ENCODE measurements at regions not wholly inside any gene's neighbourhood (a gene's known extent, or its start where the extent isn't known, plus 50 kb on each side); places are given as distances from the start of the nearest gene placed in this dataset.

DNA sequence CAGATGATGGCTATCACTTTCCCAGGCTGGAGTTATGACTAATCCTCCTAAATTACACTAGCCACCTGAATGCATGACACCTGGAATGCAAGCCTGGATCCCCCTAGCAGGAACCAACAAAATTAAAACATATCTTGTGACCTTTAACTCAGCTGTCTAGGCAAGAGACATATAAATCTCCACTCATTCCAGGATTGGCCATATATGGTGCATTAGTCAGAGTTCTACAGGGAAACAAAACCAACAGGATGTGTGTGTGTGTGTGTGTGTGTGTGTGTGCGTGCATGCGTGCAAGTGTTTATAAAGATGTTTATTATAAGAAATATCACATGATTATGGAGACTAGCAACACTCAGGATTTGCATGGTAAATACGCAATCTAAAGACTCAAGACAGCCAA, 212.8 kb downstream of the KIF21A start:
- no peaks in the 10 kb centered on the region for H3K79me1 ChIP-seq (replicated peaks; ENCODE audit: low read length, poor library complexity, severe bottlenecking)
- peak; percentile 97 for DNase-seq
- H3K4ac ChIP-seq (ENCODE audit: low read depth in 1 of 2, low read length in 2 of 2) = no peak overlapping the region
- no peak overlapping the region for H3K4me2 ChIP-seq (ENCODE audit: low read length, poor library complexity, severe bottlenecking)
- H3K9me3 ChIP-seq (ENCODE audit: control insufficient read depth, low read length) = peaks cover 6% of the 10 kb centered on the region
- H3K27me3 ChIP-seq (ENCODE audit: control insufficient read depth in 1 of 2, insufficient read depth in 1 of 2, low read length in 2 of 2) = no peaks in the 10 kb centered on the region
- H2AFZ ChIP-seq (ENCODE audit: low read depth, low read length) = no peak overlapping the region
- H3K14ac ChIP-seq (ENCODE audit: low read length in 2 of 2) = no peak overlapping the region
- H3K23ac ChIP-seq (ENCODE audit: low read length in 2 of 2) = no peak overlapping the region
- no peak overlapping the region for H3K4me3 ChIP-seq (ENCODE audit: insufficient read depth in 1 of 2, low read depth in 1 of 2, low read length in 2 of 2)
- WGBS = 40% methylated on average over 1 of the region's 3 CpGs
- no peak overlapping the region for H2BK5ac ChIP-seq (ENCODE audit: low read depth, low read length, poor library complexity, severe bottlenecking)
- H3K27ac ChIP-seq (ENCODE audit: low read length, poor library complexity, severe bottlenecking) = no peak overlapping the region
- no peaks in the 10 kb centered on the region for H3K4me1 ChIP-seq (ENCODE audit: control insufficient read depth, insufficient read depth, low read depth, low read length)
- no peak overlapping the region for H4K91ac ChIP-seq (ENCODE audit: low read length)
- no peak overlapping the region for H2BK12ac ChIP-seq (ENCODE audit: low read length in 2 of 2)
- no peak overlapping the region for H2BK15ac ChIP-seq (ENCODE audit: low read depth, poor library complexity, severe bottlenecking)
- H3K36me3 ChIP-seq (ENCODE audit: control insufficient read depth in 1 of 2, insufficient read depth in 2 of 2, low read depth in 1 of 2, low read length in 2 of 2) = no peaks in the 10 kb centered on the region
- H2BK120ac ChIP-seq (ENCODE audit: low read depth, low read length) = no peak overlapping the region
- H4K8ac ChIP-seq (ENCODE audit: low read length) = no peak overlapping the region
- H3K18ac ChIP-seq (ENCODE audit: low read depth in 1 of 2, low read length in 2 of 2) = no peak overlapping the region
- no peak overlapping the region for H3K9ac ChIP-seq (ENCODE audit: low read length)
- no peak overlapping the region for H2AK5ac ChIP-seq (ENCODE audit: low read length, severe bottlenecking)

DNA sequence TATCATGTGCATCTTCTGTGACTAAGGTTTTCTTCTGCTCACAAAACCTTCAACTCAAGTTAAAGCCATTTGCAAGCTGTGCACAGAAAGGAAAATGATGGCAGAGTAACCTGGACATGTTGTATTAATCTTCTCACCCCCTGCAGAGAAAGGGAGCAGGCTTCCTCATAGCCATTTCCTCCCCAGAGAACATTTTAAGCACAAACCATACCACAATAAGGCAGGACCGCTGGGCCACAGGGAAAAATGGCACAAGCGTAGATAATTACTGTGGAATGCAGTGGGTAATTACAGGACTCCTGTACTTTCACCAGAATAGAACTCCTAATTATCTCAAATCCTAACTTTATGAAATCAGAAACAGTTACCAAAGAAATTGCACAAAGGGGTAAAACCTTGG, 215.7 kb downstream of the KIF21A start:
- WGBS = no CpG with 5 or more reads among the region's 2 CpGs
- Histone ChIP-seq H3K36me3 (ENCODE audit: control insufficient read depth in 1 of 2, insufficient read depth in 2 of 2, low read depth in 1 of 2, low read length in 2 of 2) (no peaks in the 10 kb centered on the region), H2BK120ac (ENCODE audit: low read depth, low read length) (no peak overlapping the region), H3K23ac (ENCODE audit: low read length in 2 of 2) (no peak overlapping the region), H3K4ac (ENCODE audit: low read depth in 1 of 2, low read length in 2 of 2) (no peak overlapping the region), H2BK12ac (ENCODE audit: low read length in 2 of 2) (peak overlapping the region; percentile 63 to 82), H3K27ac (ENCODE audit: low read length, poor library complexity, severe bottlenecking) (no peak overlapping the region), H2AFZ (ENCODE audit: low read depth, low read length) (no peak overlapping the region), H3K9me3 (ENCODE audit: control insufficient read depth, low read length) (peaks cover 17% of the 10 kb centered on the region), H3K4me3 (ENCODE audit: insufficient read depth in 1 of 2, low read depth in 1 of 2, low read length in 2 of 2) (no peak overlapping the region), H3K9ac (ENCODE audit: low read length) (no peak overlapping the region), H4K8ac (ENCODE audit: low read length) (no peak overlapping the region), H3K79me1 (replicated peaks; ENCODE audit: low read length, poor library complexity, severe bottlenecking) (no peaks in the 10 kb centered on the region), H3K18ac (ENCODE audit: low read depth in 1 of 2, low read length in 2 of 2) (no peak overlapping the region), H2AK5ac (ENCODE audit: low read length, severe bottlenecking) (no peak overlapping the region), H2BK5ac (ENCODE audit: low read depth, low read length, poor library complexity, severe bottlenecking) (no peak overlapping the region), H3K14ac (ENCODE audit: low read length in 2 of 2) (no peak overlapping the region), H3K4me2 (ENCODE audit: low read length, poor library complexity, severe bottlenecking) (no peak overlapping the region), H4K91ac (ENCODE audit: low read length) (no peak overlapping the region), H3K27me3 (ENCODE audit: control insufficient read depth in 1 of 2, insufficient read depth in 1 of 2, low read length in 2 of 2) (no peaks in the 10 kb centered on the region), H2BK15ac (ENCODE audit: low read depth, poor library complexity, severe bottlenecking) (no peak overlapping the region), H3K4me1 (ENCODE audit: control insufficient read depth, insufficient read depth, low read depth, low read length) (no peaks in the 10 kb centered on the region)
- DNase-seq = peak; percentile 22

DNA sequence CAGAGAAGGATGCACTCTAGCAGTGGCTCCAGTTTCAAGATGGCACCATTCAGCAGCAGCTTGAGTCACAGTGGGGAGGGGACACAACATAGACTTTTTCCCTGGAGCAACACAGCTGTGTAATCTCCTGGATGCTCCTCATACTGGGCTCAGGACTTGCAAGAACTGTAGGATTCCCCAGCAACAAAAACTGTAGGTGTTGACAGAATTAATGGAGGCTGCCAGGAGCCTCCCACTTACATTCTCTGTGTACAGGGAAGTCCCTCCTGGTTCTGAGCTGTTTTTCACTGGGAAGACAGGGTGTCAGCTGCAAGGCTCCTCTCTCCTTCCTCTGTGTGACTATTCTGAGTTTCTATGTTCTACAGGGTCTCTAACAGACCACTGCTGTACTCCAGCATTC, 217.9 kb downstream of the KIF21A start:
- no peak overlapping the region for H3K9ac ChIP-seq (ENCODE audit: low read length)
- no peaks in the 10 kb centered on the region for H3K27me3 ChIP-seq (ENCODE audit: control insufficient read depth in 1 of 2, insufficient read depth in 1 of 2, low read length in 2 of 2)
- peak overlapping the region in 1 of 2 experiments; percentile 8 for H3K18ac ChIP-seq (ENCODE audit: low read depth in 1 of 2, low read length in 2 of 2)
- peak; percentile 28 for DNase-seq
- H2AK5ac ChIP-seq (ENCODE audit: low read length, severe bottlenecking) = no peak overlapping the region
- peak overlapping the region in 1 of 2 experiments; percentile 29 for H2BK12ac ChIP-seq (ENCODE audit: low read length in 2 of 2)
- no peaks in the 10 kb centered on the region for H3K36me3 ChIP-seq (ENCODE audit: control insufficient read depth in 1 of 2, insufficient read depth in 2 of 2, low read depth in 1 of 2, low read length in 2 of 2)
- H3K14ac ChIP-seq (ENCODE audit: low read length in 2 of 2) = no peak overlapping the region
- H3K4ac ChIP-seq (ENCODE audit: low read depth in 1 of 2, low read length in 2 of 2) = peak overlapping the region; percentile 29 to 31
- no peak overlapping the region for H3K4me2 ChIP-seq (ENCODE audit: low read length, poor library complexity, severe bottlenecking)
- no peak overlapping the region for H2BK120ac ChIP-seq (ENCODE audit: low read depth, low read length)
- no peak overlapping the region for H3K4me3 ChIP-seq (ENCODE audit: insufficient read depth in 1 of 2, low read depth in 1 of 2, low read length in 2 of 2)
- H3K79me1 ChIP-seq (replicated peaks; ENCODE audit: low read length, poor library complexity, severe bottlenecking) = no peaks in the 10 kb centered on the region
- H3K4me1 ChIP-seq (ENCODE audit: control insufficient read depth, insufficient read depth, low read depth, low read length) = no peaks in the 10 kb centered on the region
- peaks cover 17% of the 10 kb centered on the region for H3K9me3 ChIP-seq (ENCODE audit: control insufficient read depth, low read length)
- H4K91ac ChIP-seq (ENCODE audit: low read length) = no peak overlapping the region
- H3K23ac ChIP-seq (ENCODE audit: low read length in 2 of 2) = no peak overlapping the region
- H2BK15ac ChIP-seq (ENCODE audit: low read depth, poor library complexity, severe bottlenecking) = no peak overlapping the region
- H3K27ac ChIP-seq (ENCODE audit: low read length, poor library complexity, severe bottlenecking) = no peak overlapping the region
- no peak overlapping the region for H2AFZ ChIP-seq (ENCODE audit: low read depth, low read length)
- H2BK5ac ChIP-seq (ENCODE audit: low read depth, low read length, poor library complexity, severe bottlenecking) = no peak overlapping the region
- H4K8ac ChIP-seq (ENCODE audit: low read length) = peak overlapping the region; percentile 45

DNA sequence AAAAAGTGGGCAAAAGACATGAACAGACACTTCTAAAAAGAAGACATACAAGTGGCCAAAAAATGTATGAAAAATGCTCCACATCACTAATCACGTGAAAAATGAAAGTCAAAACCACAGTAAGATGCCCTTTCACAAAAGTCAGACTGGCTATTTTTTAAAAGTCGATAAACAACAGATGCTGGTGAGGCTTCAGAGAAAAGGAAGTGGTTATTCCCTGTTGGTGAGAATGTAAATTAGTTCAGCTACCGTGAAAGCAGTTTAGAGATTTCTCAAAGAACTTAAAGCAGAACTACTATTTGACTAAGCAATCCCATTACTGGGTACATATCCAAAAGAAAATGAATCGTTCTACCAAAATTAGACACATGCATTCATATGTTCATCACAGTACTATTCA, 237.0 kb downstream of the KIF21A start:
- Histone ChIP-seq H2BK12ac (ENCODE audit: low read length in 2 of 2) (no peak overlapping the region), H3K4me1 (ENCODE audit: control insufficient read depth, insufficient read depth, low read depth, low read length) (no peaks in the 10 kb centered on the region), H3K9ac (ENCODE audit: low read length) (no peak overlapping the region), H3K9me3 (ENCODE audit: control insufficient read depth, low read length) (peaks cover 29% of the 10 kb centered on the region), H3K4me3 (ENCODE audit: insufficient read depth in 1 of 2, low read depth in 1 of 2, low read length in 2 of 2) (no peak overlapping the region), H3K14ac (ENCODE audit: low read length in 2 of 2) (no peak overlapping the region), H3K4me2 (ENCODE audit: low read length, poor library complexity, severe bottlenecking) (no peak overlapping the region), H4K8ac (ENCODE audit: low read length) (no peak overlapping the region), H2BK15ac (ENCODE audit: low read depth, poor library complexity, severe bottlenecking) (no peak overlapping the region), H3K18ac (ENCODE audit: low read depth in 1 of 2, low read length in 2 of 2) (no peak overlapping the region), H3K27me3 (ENCODE audit: control insufficient read depth in 1 of 2, insufficient read depth in 1 of 2, low read length in 2 of 2) (no peaks in the 10 kb centered on the region), H4K91ac (ENCODE audit: low read length) (no peak overlapping the region), H3K36me3 (ENCODE audit: control insufficient read depth in 1 of 2, insufficient read depth in 2 of 2, low read depth in 1 of 2, low read length in 2 of 2) (no peaks in the 10 kb centered on the region), H2AK5ac (ENCODE audit: low read length, severe bottlenecking) (no peak overlapping the region), H2BK120ac (ENCODE audit: low read depth, low read length) (no peak overlapping the region), H3K79me1 (replicated peaks; ENCODE audit: low read length, poor library complexity, severe bottlenecking) (no peaks in the 10 kb centered on the region), H3K23ac (ENCODE audit: low read length in 2 of 2) (no peak overlapping the region), H2AFZ (ENCODE audit: low read depth, low read length) (no peak overlapping the region), H3K4ac (ENCODE audit: low read depth in 1 of 2, low read length in 2 of 2) (no peak overlapping the region), H2BK5ac (ENCODE audit: low read depth, low read length, poor library complexity, severe bottlenecking) (no peak overlapping the region), H3K27ac (ENCODE audit: low read length, poor library complexity, severe bottlenecking) (no peak overlapping the region)
- DNase-seq = no peak
- 89% methylated on average over 2 of the region's 4 CpGs for WGBS
